Stimulated activated CD4-positive, alpha-beta T cell treated with anti-CD3 and anti-CD28 coated beads, TNF-alpha, amount 100 ng/mL, for 24 hours (primary cell): ENCODE measurements at regions not wholly inside any gene's neighbourhood (a gene's known extent, or its start where the extent isn't known, plus 50 kb on each side); places are given as distances from the start of the nearest gene placed in this dataset.

ENCODE experiments used
- DNase-seq, 3 experiments: peaks; one replicate each; pipeline ENCODE4 v3.0.0-alpha.2; 2020; ENCODE audit warnings: low read depth in 3 of 3

GRCh38 chr5:8906303-8906967 lies 639.4 kb downstream of the SEMA5A start:
- no peak for DNase-seq

GRCh38 chr5:8907168-8907868 lies 638.6 kb downstream of the SEMA5A start:
- no peak for DNase-seq

GRCh38 chr5:8908055-8908683 lies 637.7 kb downstream of the SEMA5A start:
- DNase-seq = peak in 1 of 3 experiments; percentile 12

- no peak for DNase-seq
Measured at GRCh38 chr5:8912106-8912505, 633.8 kb downstream of the SEMA5A start.

- no peak for DNase-seq
Measured at GRCh38 chr5:8913522-8913921, 632.4 kb downstream of the SEMA5A start.

- no peak for DNase-seq
Measured at GRCh38 chr5:8919096-8919495, 626.8 kb downstream of the SEMA5A start.

DNA sequence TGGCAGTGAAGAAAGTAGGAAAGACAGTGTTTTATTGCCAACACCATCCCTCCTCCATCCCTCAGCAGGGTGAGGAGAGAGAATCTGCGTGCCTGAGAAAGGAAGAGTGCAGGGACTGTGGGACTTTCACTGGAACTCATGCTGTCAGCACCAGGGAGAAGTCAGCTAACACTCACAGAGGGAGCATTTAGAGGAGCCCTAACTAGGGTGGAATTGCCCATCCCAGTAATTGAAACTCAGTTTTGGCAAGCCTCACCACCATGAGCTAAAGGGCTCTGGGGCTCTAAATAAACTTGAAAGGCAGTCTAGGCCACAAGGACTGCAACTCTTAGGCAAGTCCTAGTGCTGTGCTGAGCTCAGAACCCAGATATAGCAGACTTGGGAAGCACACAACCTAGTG lies 622.3 kb downstream of the SEMA5A start:
- no peak for DNase-seq

- DNase-seq = no peak
Measured at GRCh38 chr5:8924054-8924793, 621.7 kb downstream of the SEMA5A start.

- DNase-seq = no peak
Measured at GRCh38 chr5:8930021-8930420, 615.9 kb downstream of the SEMA5A start.

DNA sequence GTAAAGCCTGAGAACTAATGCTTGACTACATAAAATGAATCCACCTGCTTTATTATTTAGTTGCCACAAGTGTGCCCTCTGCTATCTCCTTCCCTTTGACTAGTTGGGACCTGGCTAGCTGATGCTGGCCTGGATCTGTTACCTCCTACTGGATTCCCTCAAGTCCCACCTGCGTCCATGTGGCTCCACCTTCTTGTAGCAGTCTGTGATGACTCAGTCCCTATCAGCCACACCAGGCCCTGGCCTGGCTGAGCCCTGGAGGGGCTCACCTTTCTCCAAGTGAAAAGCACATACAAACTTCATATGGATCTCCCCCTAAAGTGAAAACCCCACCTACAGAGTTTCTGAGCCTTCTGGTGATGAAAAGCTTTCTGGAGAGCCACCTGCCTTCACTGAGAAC lies 611.4 kb downstream of the SEMA5A start:
- DNase-seq = no peak

DNA sequence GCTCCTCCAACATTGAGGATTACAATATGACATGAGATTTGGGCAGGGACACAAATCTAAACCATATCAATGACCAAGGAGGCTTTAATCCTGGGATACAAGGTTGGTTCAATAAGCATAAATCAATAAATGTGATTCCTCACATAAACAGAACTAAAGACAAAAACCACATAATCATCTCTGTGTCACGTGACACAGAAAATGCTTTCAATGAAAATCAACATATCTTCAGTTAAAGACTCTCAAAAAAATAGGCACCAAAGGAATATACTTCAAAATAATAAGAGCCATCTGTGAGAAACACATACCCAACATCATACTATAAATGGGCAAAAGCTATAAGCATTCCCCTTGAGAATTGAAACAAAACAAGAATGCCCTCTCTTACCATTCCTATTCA lies 604.9 kb downstream of the SEMA5A start:
- no peak for DNase-seq

DNA sequence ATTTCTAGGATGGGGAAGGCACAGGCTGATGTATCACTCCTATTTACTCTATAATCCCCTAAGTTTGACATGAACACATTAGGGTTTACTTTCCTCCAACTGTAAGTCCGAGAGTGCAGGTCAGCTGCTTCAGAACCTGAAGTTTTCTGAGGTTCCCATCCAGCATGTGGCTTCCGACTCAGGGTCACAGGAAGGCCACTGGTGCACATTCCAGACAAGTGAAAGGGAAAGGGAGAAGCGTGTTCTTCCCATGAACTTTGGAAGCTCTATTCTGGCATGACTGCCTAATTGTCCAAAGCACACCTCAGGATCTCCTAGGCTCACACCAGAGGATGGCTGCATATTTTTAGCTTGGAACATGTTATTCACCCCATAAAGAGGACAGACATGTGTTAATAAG lies 602.6 kb downstream of the SEMA5A start:
- no peak for DNase-seq

- DNase-seq = no peak
Measured at GRCh38 chr5:8944005-8944404, 601.9 kb downstream of the SEMA5A start.

DNA sequence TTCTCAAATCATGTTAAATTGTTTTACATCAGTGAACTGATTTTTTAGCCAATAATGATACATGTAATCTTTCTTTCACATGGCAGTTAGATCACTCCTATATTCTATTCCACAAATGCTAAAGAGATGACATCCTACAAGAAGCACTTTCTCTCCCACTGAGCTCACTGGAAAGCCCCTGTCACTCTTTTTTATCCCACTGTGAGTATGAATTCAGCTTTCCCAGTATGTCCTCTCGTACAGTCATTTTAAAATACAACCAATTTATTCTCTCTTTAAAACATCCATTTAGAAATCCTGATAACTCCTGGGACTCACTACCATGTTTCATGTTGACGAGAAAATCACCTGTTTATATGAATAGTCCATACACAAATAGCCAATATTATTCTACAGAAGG lies 599.9 kb downstream of the SEMA5A start:
- no peak for DNase-seq

DNA sequence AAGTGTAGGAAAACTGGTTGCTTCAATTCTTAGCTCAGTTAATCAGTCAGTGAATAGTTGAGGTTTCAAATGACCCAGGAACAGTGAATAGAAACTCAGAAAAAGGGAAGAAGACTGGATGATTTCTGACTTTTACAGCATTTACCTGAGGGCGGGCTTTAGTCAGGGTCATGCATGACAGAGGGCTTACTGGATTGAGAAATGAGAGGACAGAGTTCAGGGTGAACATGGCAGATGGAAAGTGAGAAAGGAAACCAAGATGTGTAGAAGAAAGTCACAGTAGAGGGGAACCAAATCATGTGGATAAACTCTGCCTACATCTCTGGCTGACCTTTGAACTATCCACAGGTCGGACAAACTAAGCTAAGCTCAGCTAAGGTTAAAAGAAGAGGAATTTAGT lies 596.0 kb downstream of the SEMA5A start:
- no peak for DNase-seq

DNA sequence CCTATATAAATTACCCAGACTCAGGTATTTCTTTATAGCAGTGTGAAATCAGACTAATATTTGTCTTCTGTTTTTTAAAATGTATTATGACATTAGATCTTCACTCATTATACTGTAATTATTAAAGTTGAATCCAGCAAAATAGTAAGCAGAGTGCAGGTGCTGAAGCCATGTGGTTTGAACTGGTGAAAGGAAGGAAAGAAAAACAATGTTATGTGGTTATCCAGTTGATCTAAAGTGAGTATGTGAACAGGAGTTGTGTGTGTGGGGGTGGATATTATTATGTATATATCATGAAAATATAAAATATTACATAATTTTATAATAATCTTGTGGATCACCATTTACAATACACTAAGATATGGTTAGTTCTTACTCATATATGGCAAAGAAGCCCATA lies 593.7 kb downstream of the SEMA5A start:
- no peak for DNase-seq

GRCh38 chr5:8953016-8953415 lies 592.9 kb downstream of the SEMA5A start:
- DNase-seq = no peak

- DNase-seq = no peak
Measured at GRCh38 chr5:8953911-8954438, 591.9 kb downstream of the SEMA5A start.

DNA sequence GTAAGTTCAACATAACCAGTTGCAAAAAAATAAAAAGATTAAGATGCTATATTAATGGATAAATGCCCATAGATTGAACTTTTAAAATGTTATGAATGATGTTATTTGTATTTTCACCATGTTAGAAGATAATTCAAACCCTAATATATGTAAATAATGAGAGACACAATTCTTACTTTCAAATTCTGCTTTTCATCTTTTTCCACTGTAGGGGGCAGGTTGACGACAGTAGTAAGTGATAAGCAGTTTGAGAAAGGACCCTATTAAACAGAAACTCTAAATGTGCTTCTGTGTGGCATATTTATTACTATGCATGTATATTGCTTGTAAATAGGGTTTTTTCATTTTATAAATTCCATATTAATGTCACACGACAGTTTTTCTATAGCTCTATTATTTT lies 591.1 kb downstream of the SEMA5A start:
- no peak for DNase-seq

DNA sequence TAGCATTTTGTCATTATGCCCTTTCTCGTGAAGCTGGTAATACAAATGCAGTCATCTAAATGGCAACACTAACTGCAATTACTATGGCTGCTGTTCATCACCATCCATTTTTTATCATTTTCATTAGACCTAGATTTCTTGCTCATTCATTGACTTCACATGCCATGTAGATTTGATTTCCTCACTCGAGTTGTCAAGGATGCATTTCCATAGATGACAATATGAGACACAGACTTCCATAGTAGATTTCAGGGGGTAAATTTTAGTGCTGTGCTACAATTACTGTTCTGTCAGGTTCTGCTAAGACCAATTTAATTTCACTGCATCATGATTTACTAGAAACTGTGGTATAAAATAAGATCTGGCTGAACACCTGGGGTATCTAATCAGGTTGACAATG lies 589.2 kb downstream of the SEMA5A start:
- no peak for DNase-seq

- DNase-seq = no peak
Measured at GRCh38 chr5:8958602-8959001, 587.3 kb downstream of the SEMA5A start.

GRCh38 chr5:8961219-8961618 lies 584.7 kb downstream of the SEMA5A start:
- DNase-seq = no peak
